Breast epithelium (tissue), 4 donors: ENCODE measurements at regions not wholly inside any gene's neighbourhood (a gene's known extent, or its start where the extent isn't known, plus 50 kb on each side); places are given as distances from the start of the nearest gene placed in this dataset.
A peak's percentile ranks its signal among the peaks of the same experiment; 100 is the strongest.

ENCODE experiments used
- DNase-seq, 2 donors: peaks; one replicate each; pipeline ENCODE4 v3.0.0-alpha.2; 2019; ENCODE audit warnings: low spot score in 2 of 2
- H3K27ac ChIP-seq, 2 donors: fragments of 200-600 bp; sonication (generic) in 1 of 2; one replicate each; pipeline ENCODE4 v1.5.1; 2016 to 2019; ENCODE audit warnings: mild to moderate bottlenecking in 1 of 2
- H3K27me3 ChIP-seq, 2 donors: fragments of 200-600 bp; sonication (generic) in 1 of 2; one replicate each; pipeline versions ENCODE4 v1.5.1 to v1.6.0; 2017 to 2019; ENCODE audit warnings: control low read depth in 1 of 2, mild to moderate bottlenecking in 1 of 2
- H3K36me3 ChIP-seq: fragments of 200-600 bp; one replicate; pipeline ENCODE4 v1.5.1; 2019
- H3K4me1 ChIP-seq, 2 donors: fragments of 200-600 bp; sonication (generic); one replicate each; pipeline ENCODE4 v1.5.1; 2016 to 2019; ENCODE audit warnings: control low read depth in 1 of 2
- H3K4me3 ChIP-seq, 3 donors: fragments of 200-600 bp; sonication (generic); 1 replicate in 2 of 3; 2 replicates in 1 of 3; pipeline ENCODE4 v1.5.1; 2016 to 2019; ENCODE audit warnings: mild to moderate bottlenecking in 3 of 3, moderate library complexity in 2 of 3
- H3K9me3 ChIP-seq, 2 donors: fragments of 200-600 bp; sonication (generic) in 1 of 2; one replicate each; pipeline ENCODE4 v1.5.1; 2016 to 2019; ENCODE audit warnings: control low read depth in 1 of 2
- CTCF ChIP-seq, 3 donors: fragments of 450-650 bp; IDR thresholded peaks; one replicate each; pipeline ENCODE4 v1.5.1; 2016 to 2017; ENCODE audit warnings: antibody characterized with exemption in 3 of 3, mild to moderate bottlenecking in 3 of 3, moderate library complexity in 3 of 3
- POLR2A ChIP-seq: fragments of 450-650 bp; IDR thresholded peaks from one replicate; pipeline ENCODE4 v1.6.1; 2016; ENCODE audit warnings: antibody characterized with exemption, mild to moderate bottlenecking, moderate library complexity
- POLR2AphosphoS5 ChIP-seq, 3 donors: sonication (generic); formaldehyde crosslinking; IDR thresholded peaks; one replicate each; pipeline ENCODE4 v1.6.1; 2017; ENCODE audit warnings: antibody characterized with exemption in 3 of 3
- intact Hi-C: fragments of 100-400 bp; cut with DNase I; formaldehyde crosslinking; loops from one replicate; pipeline ENCODE4 v1.15.1; 2023; ENCODE audit warnings: low total_unique reads

- no peaks in the 10 kb centered on the region for H3K4me1 ChIP-seq
- no peak overlapping the region for H3K4me3 ChIP-seq
- no peak for TF ChIP-seq POLR2A
- TF ChIP-seq CTCF (IDR thresholded peaks at IDR 0.05) = no peak
- no peak for TF ChIP-seq POLR2AphosphoS5 (IDR thresholded peaks at IDR 0.05)
- no peaks in the 10 kb centered on the region for H3K27me3 ChIP-seq
- intact Hi-C loops = no loop called here
- no peaks in the 10 kb centered on the region for H3K9me3 ChIP-seq
- DNase-seq = no peak
- H3K36me3 ChIP-seq = no peaks in the 10 kb centered on the region
- no peak overlapping the region for H3K27ac ChIP-seq
Measured at GRCh38 chr2:12811916-12812315, 95.2 kb downstream of the TRIB2 start.

GRCh38 chr2:12813166-12813565, 96.4 kb downstream of the TRIB2 start:
- Histone ChIP-seq H3K27ac (no peak overlapping the region), H3K36me3 (no peaks in the 10 kb centered on the region), H3K27me3 (no peaks in the 10 kb centered on the region), H3K4me1 (no peaks in the 10 kb centered on the region), H3K9me3 (no peaks in the 10 kb centered on the region), H3K4me3 (no peak overlapping the region)
- intact Hi-C loops = no loop called here
- no peak for DNase-seq
- no peak for TF ChIP-seq POLR2A
- TF ChIP-seq POLR2AphosphoS5 (IDR thresholded peaks at IDR 0.05) = no peak
- no peak for TF ChIP-seq CTCF (IDR thresholded peaks at IDR 0.05)

GRCh38 chr2:12816379-12817306, 99.9 kb downstream of the TRIB2 start:
- Histone ChIP-seq H3K36me3 (no peaks in the 10 kb centered on the region), H3K27ac (no peak overlapping the region), H3K4me3 (no peak overlapping the region), H3K9me3 (no peaks in the 10 kb centered on the region), H3K4me1 (peaks cover 0 to 3% of the 10 kb centered on the region in 2 donors), H3K27me3 (no peaks in the 10 kb centered on the region)
- TF ChIP-seq CTCF (IDR thresholded peaks at IDR 0.05) = no peak
- intact Hi-C loops = no loop called here
- DNase-seq = no peak

- DNase-seq = no peak
- intact Hi-C loops = no loop called here
- no peak for TF ChIP-seq CTCF (IDR thresholded peaks at IDR 0.05)
- TF ChIP-seq POLR2AphosphoS5 (IDR thresholded peaks at IDR 0.05) = no peak
- TF ChIP-seq POLR2A = no peak
- no peak overlapping the region for H3K4me3 ChIP-seq
- peaks cover 0 to 3% of the 10 kb centered on the region in 2 donors for H3K4me1 ChIP-seq
- no peaks in the 10 kb centered on the region for H3K9me3 ChIP-seq
- H3K27me3 ChIP-seq = no peaks in the 10 kb centered on the region
- peak overlapping the region; percentile 31 to 83 for H3K27ac ChIP-seq
- no peaks in the 10 kb centered on the region for H3K36me3 ChIP-seq
Measured at GRCh38 chr2:12817870-12818269, 101.1 kb downstream of the TRIB2 start.

GRCh38 chr2:12818416-12819102, 101.8 kb downstream of the TRIB2 start:
- TF ChIP-seq CTCF (IDR thresholded peaks at IDR 0.05) (no peak), POLR2AphosphoS5 (IDR thresholded peaks at IDR 0.05) (no peak), POLR2A (no peak)
- no peaks in the 10 kb centered on the region for H3K36me3 ChIP-seq
- intact Hi-C loops = no loop called here
- no peak overlapping the region for H3K4me3 ChIP-seq
- peak overlapping the region; percentile 71 to 83 for H3K27ac ChIP-seq
- H3K4me1 ChIP-seq = peaks cover 0 to 3% of the 10 kb centered on the region in 2 donors
- no peaks in the 10 kb centered on the region for H3K9me3 ChIP-seq
- no peaks in the 10 kb centered on the region for H3K27me3 ChIP-seq
- no peak for DNase-seq
